ENCODE measurements at regions not wholly inside any gene's neighbourhood (a gene's known extent, or its start where the extent isn't known, plus 50 kb on each side); places are given as distances from the start of the nearest gene placed in this dataset.

GRCh38 chr1:208967334-208967733 is 616.2 kb upstream of the CAMK1G start:
- H3K9me3 ChIP-seq (ENCODE audit: low read length), result no peaks in the 10 kb centered on the region
- no peaks in the 10 kb centered on the region for H3K79me2 ChIP-seq (ENCODE audit: insufficient read depth, low read depth, low read length)
- intact Hi-C loops (cut with micrococcal nuclease; ENCODE audit: unreplicated experiment), result no loop called here
- H3K4me3 ChIP-seq (ENCODE audit: low read depth, low read length, poor library complexity, severe bottlenecking), result no peak overlapping the region
- no peaks in the 10 kb centered on the region for H3K36me3 ChIP-seq (ENCODE audit: insufficient read depth, low read length)
- H4K20me1 ChIP-seq (ENCODE audit: insufficient read depth, low read length), result no peaks in the 10 kb centered on the region
- no peak overlapping the region for H3K4me2 ChIP-seq (ENCODE audit: low read length)
- CTCF ChIA-PET (ENCODE audit: unreplicated experiment), result no interaction called here
- no peak for TF ChIP-seq EZH2phosphoT487 (IDR thresholded peaks at IDR 0.05; ENCODE audit: borderline replicate concordance, low read depth, low read length)
- POLR2A ChIA-PET, result no interaction called here
- no peak overlapping the region for H3K27ac ChIP-seq (ENCODE audit: low read depth, low read length, poor library complexity, severe bottlenecking)
- no peaks in the 10 kb centered on the region for H3K9me2 ChIP-seq (ENCODE audit: insufficient read depth, low read length)
- no peak for DNase-seq (ENCODE audit: low spot score)
- BruUV-seq (replicated peaks), result no TSS peak
- H3K4me1 ChIP-seq (ENCODE audit: insufficient read depth, low read length, poor library complexity, severe bottlenecking), result no peaks in the 10 kb centered on the region
- no peak overlapping the region for H2AFZ ChIP-seq (ENCODE audit: low read length)

- BruUV-seq (replicated peaks), result no TSS peak
- no peaks in the 10 kb centered on the region for H3K36me3 ChIP-seq (ENCODE audit: insufficient read depth, low read length)
- H3K9me3 ChIP-seq (ENCODE audit: low read length), result no peaks in the 10 kb centered on the region
- H3K4me3 ChIP-seq (ENCODE audit: low read depth, low read length, poor library complexity, severe bottlenecking), result no peak overlapping the region
- TF ChIP-seq, protein P1, sequence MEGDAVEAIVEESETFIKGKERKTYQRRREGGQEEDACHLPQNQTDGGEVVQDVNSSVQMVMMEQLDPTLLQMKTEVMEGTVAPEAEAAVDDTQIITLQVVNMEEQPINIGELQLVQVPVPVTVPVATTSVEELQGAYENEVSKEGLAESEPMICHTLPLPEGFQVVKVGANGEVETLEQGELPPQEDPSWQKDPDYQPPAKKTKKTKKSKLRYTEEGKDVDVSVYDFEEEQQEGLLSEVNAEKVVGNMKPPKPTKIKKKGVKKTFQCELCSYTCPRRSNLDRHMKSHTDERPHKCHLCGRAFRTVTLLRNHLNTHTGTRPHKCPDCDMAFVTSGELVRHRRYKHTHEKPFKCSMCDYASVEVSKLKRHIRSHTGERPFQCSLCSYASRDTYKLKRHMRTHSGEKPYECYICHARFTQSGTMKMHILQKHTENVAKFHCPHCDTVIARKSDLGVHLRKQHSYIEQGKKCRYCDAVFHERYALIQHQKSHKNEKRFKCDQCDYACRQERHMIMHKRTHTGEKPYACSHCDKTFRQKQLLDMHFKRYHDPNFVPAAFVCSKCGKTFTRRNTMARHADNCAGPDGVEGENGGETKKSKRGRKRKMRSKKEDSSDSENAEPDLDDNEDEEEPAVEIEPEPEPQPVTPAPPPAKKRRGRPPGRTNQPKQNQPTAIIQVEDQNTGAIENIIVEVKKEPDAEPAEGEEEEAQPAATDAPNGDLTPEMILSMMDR (conservative IDR thresholded peaks at IDR 0.05; ENCODE audit: low read length), result no peak
- TF ChIP-seq EZH2phosphoT487 (IDR thresholded peaks at IDR 0.05; ENCODE audit: borderline replicate concordance, low read depth, low read length), result no peak
- no peaks in the 10 kb centered on the region for H3K9me2 ChIP-seq (ENCODE audit: insufficient read depth, low read length)
- H2AFZ ChIP-seq (ENCODE audit: low read length), result no peak overlapping the region
- H3K4me2 ChIP-seq (ENCODE audit: low read length), result no peak overlapping the region
- H4K20me1 ChIP-seq (ENCODE audit: insufficient read depth, low read length), result no peaks in the 10 kb centered on the region
- DNase-seq (ENCODE audit: low spot score), result no peak
- intact Hi-C loops (cut with micrococcal nuclease; ENCODE audit: unreplicated experiment), result no loop called here
- ChIA-PET POLR2A (no interaction called here), CTCF (ENCODE audit: unreplicated experiment) (no interaction called here)
- no peaks in the 10 kb centered on the region for H3K4me1 ChIP-seq (ENCODE audit: insufficient read depth, low read length, poor library complexity, severe bottlenecking)
- no peak overlapping the region for H3K27ac ChIP-seq (ENCODE audit: low read depth, low read length, poor library complexity, severe bottlenecking)
- H3K79me2 ChIP-seq (ENCODE audit: insufficient read depth, low read depth, low read length), result no peaks in the 10 kb centered on the region
Observed at GRCh38 chr1:208974717-208975116, 608.8 kb upstream of the CAMK1G start.

GRCh38 chr1:208975456-208975855 is 608.1 kb upstream of the CAMK1G start:
- POLR2A ChIA-PET, result interaction anchor here (0.6 kb wide), 1 partner anchor 1749 kb away, joined by 4 read pairs; no protein-coding TSS in a partner anchor

More at GRCh38 chr1:208975456-208975855, 608.1 kb upstream of the CAMK1G start:
- H3K27ac ChIP-seq (ENCODE audit: low read depth, low read length, poor library complexity, severe bottlenecking), result no peak overlapping the region
- intact Hi-C loops (cut with micrococcal nuclease; ENCODE audit: unreplicated experiment), result no loop called here
- DNase-seq (ENCODE audit: low spot score), result no peak
- TF ChIP-seq EZH2phosphoT487 (IDR thresholded peaks at IDR 0.05; ENCODE audit: borderline replicate concordance, low read depth, low read length), result no peak
- TF ChIP-seq, protein P1 (conservative IDR thresholded peaks at IDR 0.05; ENCODE audit: low read length), result no peak
- no peaks in the 10 kb centered on the region for H3K4me1 ChIP-seq (ENCODE audit: insufficient read depth, low read length, poor library complexity, severe bottlenecking)
- no peak overlapping the region for H3K4me3 ChIP-seq (ENCODE audit: low read depth, low read length, poor library complexity, severe bottlenecking)
- CTCF ChIA-PET (ENCODE audit: unreplicated experiment), result no interaction called here
- H3K9me2 ChIP-seq (ENCODE audit: insufficient read depth, low read length), result no peaks in the 10 kb centered on the region
- no peak overlapping the region for H2AFZ ChIP-seq (ENCODE audit: low read length)
- H4K20me1 ChIP-seq (ENCODE audit: insufficient read depth, low read length), result no peaks in the 10 kb centered on the region
- H3K79me2 ChIP-seq (ENCODE audit: insufficient read depth, low read depth, low read length), result no peaks in the 10 kb centered on the region
- BruUV-seq (replicated peaks), result no TSS peak
- no peak overlapping the region for H3K4me2 ChIP-seq (ENCODE audit: low read length)
- no peaks in the 10 kb centered on the region for H3K36me3 ChIP-seq (ENCODE audit: insufficient read depth, low read length)
- H3K9me3 ChIP-seq (ENCODE audit: low read length), result no peaks in the 10 kb centered on the region
